PC-3 (cell line): ENCODE measurements at regions not wholly inside any gene's neighbourhood (a gene's known extent, or its start where the extent isn't known, plus 50 kb on each side); places are given as distances from the start of the nearest gene placed in this dataset.

Experiments used
- ATAC-seq: fragments of 200-7000 bp; cut with Tn5 transposase; 2 replicates; pipeline ENCODE4 v1.9.1; 2020; ENCODE audit warnings: mild to moderate bottlenecking, moderate library complexity
- BruUV-seq: library from RNA; stranded (reverse); fragments of 400-500 nt; replicated peaks from 2 replicates; lab custom pipeline; 2021; lab: Mats Ljungman, UMichigan
- CTCF ChIA-PET: fragments of 300-600 bp; sonication (Branson Sonifier 250); formaldehyde crosslinking; loops from one replicate; lab custom pipeline; 2022; ENCODE audit warnings: antibody characterized with exemption; lab: Charles Lee
- POLR2A ChIA-PET: fragments of 300-600 bp; sonication (Branson Sonifier 250); formaldehyde crosslinking; loops from one replicate; lab custom pipeline; 2022; ENCODE audit warnings: antibody characterized with exemption; ENCODE audit not compliant: unreplicated experiment; lab: Charles Lee
- DNase-seq: peaks from one replicate; pipeline ENCODE4 v3.0.0-alpha.2; 2015
- H2AFZ ChIP-seq: fragments of 300-600 bp; sonication (generic); 2 replicates; pipeline ENCODE4 v1.6.0; 2016; ENCODE audit warnings: antibody characterized with exemption, low read length
- H3F3A ChIP-seq: fragments of 300-600 bp; sonication (generic); one replicate; pipeline ENCODE4 v1.6.0; 2017; ENCODE audit warnings: antibody characterized with exemption, low read length, control low read depth, mild to moderate bottlenecking; ENCODE audit not compliant: unreplicated experiment
- H3K27ac ChIP-seq: fragments of 300-600 bp; sonication (generic); 2 replicates; pipeline ENCODE4 v1.5.1; 2016; ENCODE audit warnings: mild to moderate bottlenecking, low read length
- H3K27me3 ChIP-seq: fragments of 300-600 bp; sonication (generic); 2 replicates; pipeline ENCODE4 v1.6.1; 2016; ENCODE audit warnings: low read length, mixed read lengths
- H3K36me3 ChIP-seq: fragments of 300-600 bp; sonication (generic); 2 replicates; pipeline ENCODE4 v1.6.1; 2016; ENCODE audit warnings: low read depth, mixed run types, low read length, mixed read lengths
- H3K4me1 ChIP-seq: fragments of 300-600 bp; sonication (generic); 2 replicates; pipeline ENCODE4 v1.5.1; 2016; ENCODE audit warnings: low read length; ENCODE audit not compliant: insufficient read depth
- H3K4me2 ChIP-seq: fragments of 300-600 bp; sonication (generic); 2 replicates; pipeline ENCODE4 v1.6.0; 2016; ENCODE audit warnings: low read length
- H3K4me3 ChIP-seq: fragments of 300-600 bp; sonication (generic); 2 replicates; pipeline ENCODE4 v1.5.1; 2016; ENCODE audit warnings: mild to moderate bottlenecking, low read length, mixed read lengths
- H3K79me2 ChIP-seq: fragments of 300-600 bp; sonication (generic); 2 replicates; pipeline ENCODE4 v1.6.1; 2017; ENCODE audit warnings: low read length, mixed read lengths
- H3K9ac ChIP-seq: fragments of 300-600 bp; sonication (generic); 2 replicates; pipeline ENCODE4 v1.6.0; 2016; ENCODE audit warnings: mild to moderate bottlenecking, low read length
- H3K9me2 ChIP-seq: fragments of 300-600 bp; sonication (generic); replicated peaks from 2 replicates; pipeline ENCODE4 v1.6.1; 2016; ENCODE audit warnings: mixed run types, low read length, mixed read lengths
- H3K9me3 ChIP-seq: fragments of 300-600 bp; sonication (generic); 2 replicates; pipeline ENCODE4 v1.6.1; 2016; ENCODE audit warnings: low read length, mixed read lengths
- H4K20me1 ChIP-seq: fragments of 300-600 bp; sonication (generic); 2 replicates; pipeline ENCODE4 v1.6.1; 2016; ENCODE audit warnings: low read length, mixed read lengths
- EZH2 ChIP-seq: fragments of 300-600 bp; sonication (generic); IDR thresholded peaks from one replicate; pipeline ENCODE4 v1.6.1; 2017; ENCODE audit warnings: antibody characterized with exemption, mild to moderate bottlenecking, low read length; ENCODE audit not compliant: unreplicated experiment
- EZH2phosphoT487 ChIP-seq: fragments of 300-600 bp; sonication (generic); IDR thresholded peaks from 2 replicates; pipeline ENCODE4 v1.6.1; 2018; ENCODE audit warnings: mild to moderate bottlenecking, antibody characterized with exemption, low read length, borderline replicate concordance
- intact Hi-C: fragments of 100-400 bp; cut with micrococcal nuclease; formaldehyde crosslinking; loops from 2 replicates; pipeline ENCODE4 v1.9.0; 2023
- TF ChIP-seq, protein P1 (sequence below): fragments of 300-600 bp; sonication (generic); conservative IDR thresholded peaks from 2 replicates; pipeline ENCODE4 v1.5.1; 2017; ENCODE audit warnings: antibody characterized with exemption, low read depth, mild to moderate bottlenecking, low read length

DNA sequence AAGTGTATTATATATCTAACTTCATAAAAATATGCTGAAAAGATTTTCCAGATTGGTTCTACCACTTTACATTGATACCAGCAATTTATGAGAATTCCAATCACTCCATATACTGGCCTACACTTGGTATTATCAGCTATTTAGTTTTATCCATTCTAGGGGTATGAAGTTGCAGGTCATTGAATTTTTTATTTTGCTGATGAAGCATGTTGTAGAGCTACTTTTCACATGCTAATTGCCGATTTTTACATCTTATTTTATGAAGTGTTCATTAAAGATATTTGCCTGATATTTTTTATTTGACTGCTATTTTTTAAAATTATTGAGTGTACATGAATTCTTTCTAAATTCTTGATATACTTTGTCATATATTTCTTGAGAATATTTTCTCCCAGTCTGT, 542.1 kb downstream of the ADCYAP1 start:
- Histone ChIP-seq H3K9me3 (peaks cover 9% of the 10 kb centered on the region; the same call in 1 of the 2 replicates), H3K36me3 (no peaks in the 10 kb centered on the region), H3K9ac (no peak overlapping the region), H3K4me2 (no peak overlapping the region), H3K79me2 (no peaks in the 10 kb centered on the region), H3K27ac (no peak overlapping the region), H3K27me3 (no peaks in the 10 kb centered on the region), H4K20me1 (no peaks in the 10 kb centered on the region), H3F3A (no peaks in the 10 kb centered on the region), H2AFZ (no peak overlapping the region), H3K4me1 (no peaks in the 10 kb centered on the region), H3K9me2 (no peaks in the 10 kb centered on the region), H3K4me3 (no peak overlapping the region)
- no peak for ATAC-seq
- POLR2A ChIA-PET: no interaction called here
- no TSS peak for BruUV-seq
- CTCF ChIA-PET: no interaction called here
- intact Hi-C loops: no loop called here
- TF ChIP-seq, protein P1, sequence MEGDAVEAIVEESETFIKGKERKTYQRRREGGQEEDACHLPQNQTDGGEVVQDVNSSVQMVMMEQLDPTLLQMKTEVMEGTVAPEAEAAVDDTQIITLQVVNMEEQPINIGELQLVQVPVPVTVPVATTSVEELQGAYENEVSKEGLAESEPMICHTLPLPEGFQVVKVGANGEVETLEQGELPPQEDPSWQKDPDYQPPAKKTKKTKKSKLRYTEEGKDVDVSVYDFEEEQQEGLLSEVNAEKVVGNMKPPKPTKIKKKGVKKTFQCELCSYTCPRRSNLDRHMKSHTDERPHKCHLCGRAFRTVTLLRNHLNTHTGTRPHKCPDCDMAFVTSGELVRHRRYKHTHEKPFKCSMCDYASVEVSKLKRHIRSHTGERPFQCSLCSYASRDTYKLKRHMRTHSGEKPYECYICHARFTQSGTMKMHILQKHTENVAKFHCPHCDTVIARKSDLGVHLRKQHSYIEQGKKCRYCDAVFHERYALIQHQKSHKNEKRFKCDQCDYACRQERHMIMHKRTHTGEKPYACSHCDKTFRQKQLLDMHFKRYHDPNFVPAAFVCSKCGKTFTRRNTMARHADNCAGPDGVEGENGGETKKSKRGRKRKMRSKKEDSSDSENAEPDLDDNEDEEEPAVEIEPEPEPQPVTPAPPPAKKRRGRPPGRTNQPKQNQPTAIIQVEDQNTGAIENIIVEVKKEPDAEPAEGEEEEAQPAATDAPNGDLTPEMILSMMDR: no peak
- TF ChIP-seq EZH2phosphoT487 (no peak), EZH2 (no peak)
- DNase-seq: no peak

DNA sequence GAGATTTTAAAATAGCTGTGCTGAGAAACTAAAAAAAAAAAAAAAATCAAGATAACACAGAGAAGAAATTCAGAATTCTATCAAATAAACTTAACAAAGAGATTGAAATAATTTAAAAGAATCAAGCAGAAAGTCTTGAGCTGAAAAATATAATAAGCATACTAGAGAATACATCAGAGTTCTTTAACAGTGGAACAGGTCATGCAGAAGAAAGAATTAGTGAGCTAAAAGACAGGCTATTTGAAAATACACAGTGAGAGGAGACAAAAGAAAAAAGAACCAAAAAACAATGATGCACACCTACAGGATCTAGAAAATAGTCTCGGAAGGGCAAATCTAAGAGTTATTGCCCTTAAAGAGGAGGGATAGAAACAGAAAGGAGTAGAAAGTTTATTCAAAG, 548.1 kb downstream of the ADCYAP1 start:
- ATAC-seq (no peak), DNase-seq (no peak)
- Histone ChIP-seq H4K20me1 (no peaks in the 10 kb centered on the region), H2AFZ (no peak overlapping the region), H3K27ac (no peak overlapping the region), H3K4me1 (no peaks in the 10 kb centered on the region), H3K9me3 (no peaks in the 10 kb centered on the region), H3K4me2 (no peak overlapping the region), H3F3A (no peaks in the 10 kb centered on the region), H3K79me2 (no peaks in the 10 kb centered on the region), H3K9ac (no peak overlapping the region), H3K9me2 (no peaks in the 10 kb centered on the region), H3K27me3 (no peaks in the 10 kb centered on the region), H3K4me3 (no peak overlapping the region), H3K36me3 (no peaks in the 10 kb centered on the region)
- no TSS peak for BruUV-seq
- intact Hi-C loops: no loop called here
- POLR2A ChIA-PET: no interaction called here
- CTCF ChIA-PET: interaction anchor here (0.6 kb wide), 1 partner anchor 48 kb away, joined by 4 read pairs; no protein-coding TSS in a partner anchor
- TF ChIP-seq EZH2phosphoT487 (no peak), EZH2 (no peak)
- TF ChIP-seq, protein P1: no peak

DNA sequence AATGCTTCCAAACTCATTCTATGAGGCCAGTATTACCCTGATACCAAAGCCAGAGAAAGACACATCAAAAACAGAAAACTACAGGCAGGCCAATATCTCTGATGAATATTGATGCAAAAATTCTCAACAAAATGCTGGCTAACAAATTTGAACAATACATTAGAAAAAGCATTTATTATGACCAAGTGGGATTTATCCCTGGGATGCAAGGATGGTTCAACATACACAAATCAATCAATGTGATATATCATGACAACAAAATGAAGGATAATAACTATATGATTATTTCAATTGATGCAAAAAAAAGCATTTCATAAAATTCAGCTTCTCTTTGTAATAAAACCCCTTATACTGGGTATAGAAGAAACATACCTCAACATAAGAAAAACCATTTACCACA, 550.9 kb downstream of the ADCYAP1 start:
- Histone ChIP-seq H2AFZ (no peak overlapping the region), H3K27ac (no peak overlapping the region), H3K4me2 (no peak overlapping the region), H3F3A (no peaks in the 10 kb centered on the region), H3K27me3 (no peaks in the 10 kb centered on the region), H3K79me2 (no peaks in the 10 kb centered on the region), H3K9me2 (no peaks in the 10 kb centered on the region), H3K4me3 (no peak overlapping the region), H4K20me1 (no peaks in the 10 kb centered on the region), H3K9ac (no peak overlapping the region), H3K4me1 (no peaks in the 10 kb centered on the region), H3K36me3 (no peaks in the 10 kb centered on the region), H3K9me3 (no peaks in the 10 kb centered on the region)
- intact Hi-C loops: no loop called here
- CTCF ChIA-PET: no interaction called here
- DNase-seq: no peak
- no peak for ATAC-seq
- TF ChIP-seq EZH2: no peak
- TF ChIP-seq, protein P1: no peak
- no peak for TF ChIP-seq EZH2phosphoT487
- POLR2A ChIA-PET: no interaction called here
- BruUV-seq: no TSS peak
